ENCODE measurements at regions not wholly inside any gene's neighbourhood (a gene's known extent, or its start where the extent isn't known, plus 50 kb on each side); places are given as distances from the start of the nearest gene placed in this dataset.
A peak's percentile ranks its signal among the peaks of the same experiment; 100 is the strongest.

DNA sequence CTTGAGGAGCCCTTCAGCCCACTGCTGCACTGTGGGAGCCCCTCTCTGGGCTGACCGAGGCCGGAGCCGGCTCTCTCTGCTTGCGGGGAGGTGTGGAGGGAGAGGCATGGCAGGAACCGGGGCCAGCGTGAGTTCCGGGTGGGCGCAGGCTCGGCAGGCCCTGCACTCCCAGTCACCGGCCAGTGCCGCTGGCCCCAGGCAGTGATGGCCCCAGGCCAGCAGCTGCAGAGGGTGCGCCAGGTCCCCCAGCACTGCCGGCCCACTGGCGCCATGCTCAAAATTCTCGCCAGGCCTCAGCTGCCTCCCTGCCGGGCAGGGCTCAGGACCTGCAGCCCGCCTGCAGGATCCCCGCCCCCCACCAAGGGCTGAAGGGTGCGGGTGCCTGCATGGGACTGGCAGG, 128.4 kb upstream of the STARD3NL start:
- H2BK120ac ChIP-seq (ENCODE audit: low read depth, low read length), result no peak overlapping the region
- H3K4ac ChIP-seq (ENCODE audit: low read length), result no peak overlapping the region
- H3K4me3 ChIP-seq (ENCODE audit: low read length in 2 of 2), result no peak overlapping the region
- H3K4me1 ChIP-seq (ENCODE audit: control insufficient read depth in 2 of 2, insufficient read depth in 1 of 2, low read depth in 1 of 2, low read length in 2 of 2), result peaks cover 0 to 6% of the 10 kb centered on the region in 2 donors
- no peak overlapping the region for H2BK15ac ChIP-seq (ENCODE audit: low read length)
- peaks cover 0 to 2% of the 10 kb centered on the region in 2 donors for H3K9me3 ChIP-seq (replicated peaks in 1 of 2; ENCODE audit: control insufficient read depth in 2 of 2, insufficient read depth in 1 of 2, low read depth in 1 of 2, low read length in 2 of 2)
- WGBS, 2 donors (ENCODE audit: extremely low coverage in 2 of 2, insufficient read length in 2 of 2, insufficient replicate concordance in 1 of 2), result no CpG with 5 or more reads among the region's 19 CpGs
- H3K27me3 ChIP-seq (ENCODE audit: control insufficient read depth in 3 of 3, insufficient read depth in 3 of 3, low read depth in 1 of 3, low read length in 3 of 3), result no peaks in the 10 kb centered on the region
- H3K18ac ChIP-seq (ENCODE audit: low read length), result no peak overlapping the region
- no peaks in the 10 kb centered on the region for H3K36me3 ChIP-seq (replicated peaks in 1 of 2; ENCODE audit: control insufficient read depth in 2 of 2, insufficient read depth in 2 of 2, low read length in 2 of 2)
- H2AFZ ChIP-seq (ENCODE audit: low read length), result no peak overlapping the region
- no peak overlapping the region for H2BK12ac ChIP-seq (ENCODE audit: low read length)
- H3K9ac ChIP-seq (ENCODE audit: low read depth, low read length, poor library complexity), result no peak overlapping the region
- H4K91ac ChIP-seq (ENCODE audit: low read depth, low read length, poor library complexity), result no peak overlapping the region
- no peak overlapping the region for H3K27ac ChIP-seq (replicated peaks; ENCODE audit: low read length)
- H3K23ac ChIP-seq (ENCODE audit: low read depth, low read length, poor library complexity), result no peak overlapping the region
- H3K4me2 ChIP-seq (ENCODE audit: insufficient read depth, low read length, poor library complexity, severe bottlenecking), result no peak overlapping the region
- peaks cover 3% of the 10 kb centered on the region for H3K79me1 ChIP-seq (ENCODE audit: low read depth, low read length)
- H2AK5ac ChIP-seq (ENCODE audit: low read depth, low read length), result no peak overlapping the region
- H3K14ac ChIP-seq (ENCODE audit: low read length), result no peak overlapping the region
- no peak overlapping the region for H2BK5ac ChIP-seq (ENCODE audit: low read length)
- no peak overlapping the region for H4K8ac ChIP-seq (ENCODE audit: low read depth, low read length)
- DNase-seq (ENCODE audit: low spot score), result no peak

DNA sequence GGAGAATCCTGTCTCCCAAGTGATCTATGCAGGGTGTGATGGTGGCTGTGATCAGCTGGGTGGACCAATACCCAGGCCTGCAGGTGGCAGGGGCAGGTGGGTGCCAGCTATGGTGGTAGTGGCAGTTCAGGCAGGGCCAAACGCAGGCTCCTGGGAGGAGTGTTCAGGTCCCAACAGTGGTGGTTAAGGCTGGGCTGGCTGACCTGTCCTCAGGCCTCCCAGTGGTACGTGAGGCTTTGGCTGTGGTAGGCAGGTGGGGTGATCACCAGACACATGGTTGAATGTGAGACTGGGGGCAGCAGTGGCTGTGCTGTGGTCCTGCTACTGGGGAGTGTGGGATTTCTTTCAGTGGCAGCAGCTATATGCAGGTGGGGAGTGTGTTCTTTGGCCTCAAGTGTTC, 126.7 kb upstream of the STARD3NL start:
- no peak overlapping the region for H3K14ac ChIP-seq (ENCODE audit: low read length)
- no peak overlapping the region for H2BK12ac ChIP-seq (ENCODE audit: low read length)
- no peak overlapping the region for H3K23ac ChIP-seq (ENCODE audit: low read depth, low read length, poor library complexity)
- H3K18ac ChIP-seq (ENCODE audit: low read length), result peak overlapping the region; percentile 80
- H2BK120ac ChIP-seq (ENCODE audit: low read depth, low read length), result no peak overlapping the region
- no peak overlapping the region for H3K4ac ChIP-seq (ENCODE audit: low read length)
- no peak overlapping the region for H2BK5ac ChIP-seq (ENCODE audit: low read length)
- H3K4me2 ChIP-seq (ENCODE audit: insufficient read depth, low read length, poor library complexity, severe bottlenecking), result no peak overlapping the region
- H3K9me3 ChIP-seq (replicated peaks in 1 of 2; ENCODE audit: control insufficient read depth in 2 of 2, insufficient read depth in 1 of 2, low read depth in 1 of 2, low read length in 2 of 2), result peaks cover 0 to 2% of the 10 kb centered on the region in 2 donors
- H4K91ac ChIP-seq (ENCODE audit: low read depth, low read length, poor library complexity), result no peak overlapping the region
- peak overlapping the region in 1 of 2 donors; percentile 59 for H3K4me3 ChIP-seq (ENCODE audit: low read length in 2 of 2)
- peaks cover 0 to 6% of the 10 kb centered on the region in 2 donors for H3K4me1 ChIP-seq (ENCODE audit: control insufficient read depth in 2 of 2, insufficient read depth in 1 of 2, low read depth in 1 of 2, low read length in 2 of 2)
- H2BK15ac ChIP-seq (ENCODE audit: low read length), result no peak overlapping the region
- no peaks in the 10 kb centered on the region for H3K27me3 ChIP-seq (ENCODE audit: control insufficient read depth in 3 of 3, insufficient read depth in 3 of 3, low read depth in 1 of 3, low read length in 3 of 3)
- H4K8ac ChIP-seq (ENCODE audit: low read depth, low read length), result peak overlapping the region; percentile 20
- peak overlapping the region; percentile 50 for H2AK5ac ChIP-seq (ENCODE audit: low read depth, low read length)
- H3K9ac ChIP-seq (ENCODE audit: low read depth, low read length, poor library complexity), result peak overlapping the region; percentile 63
- WGBS, 2 donors (ENCODE audit: extremely low coverage in 2 of 2, insufficient read length in 2 of 2, insufficient replicate concordance in 1 of 2), result no CpG with 5 or more reads among the region's 2 CpGs
- H3K79me1 ChIP-seq (ENCODE audit: low read depth, low read length), result peaks cover 3% of the 10 kb centered on the region
- H2AFZ ChIP-seq (ENCODE audit: low read length), result no peak overlapping the region
- no peaks in the 10 kb centered on the region for H3K36me3 ChIP-seq (replicated peaks in 1 of 2; ENCODE audit: control insufficient read depth in 2 of 2, insufficient read depth in 2 of 2, low read length in 2 of 2)
- DNase-seq (ENCODE audit: low spot score), result no peak
- no peak overlapping the region for H3K27ac ChIP-seq (replicated peaks; ENCODE audit: low read length)

DNA sequence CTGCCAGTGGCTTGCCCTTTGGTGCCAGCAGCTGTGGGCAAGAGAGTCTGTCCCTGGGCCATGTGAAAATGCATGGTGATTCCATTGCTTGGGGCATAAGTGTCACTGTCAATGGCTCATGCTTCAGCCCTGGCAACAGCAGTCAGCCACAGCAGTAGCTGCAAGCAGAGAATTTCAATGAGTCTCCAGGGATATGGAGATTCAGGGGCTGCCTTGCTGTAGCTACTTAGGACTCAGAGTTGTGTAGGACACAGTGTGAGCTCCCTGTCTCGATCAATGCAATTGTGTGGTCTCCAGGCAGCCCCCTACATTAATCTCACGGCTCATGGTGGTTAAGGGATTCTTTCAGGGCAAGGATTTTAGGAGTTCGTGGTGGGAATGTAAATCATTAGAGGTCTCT, 126.3 kb upstream of the STARD3NL start:
- Histone ChIP-seq H3K79me1 (ENCODE audit: low read depth, low read length) (peaks cover 3% of the 10 kb centered on the region), H3K4ac (ENCODE audit: low read length) (no peak overlapping the region), H3K23ac (ENCODE audit: low read depth, low read length, poor library complexity) (no peak overlapping the region), H2BK5ac (ENCODE audit: low read length) (no peak overlapping the region), H3K27ac (replicated peaks; ENCODE audit: low read length) (no peak overlapping the region), H2BK120ac (ENCODE audit: low read depth, low read length) (no peak overlapping the region), H3K4me3 (ENCODE audit: low read length in 2 of 2) (no peak overlapping the region), H4K91ac (ENCODE audit: low read depth, low read length, poor library complexity) (no peak overlapping the region), H3K9me3 (replicated peaks in 1 of 2; ENCODE audit: control insufficient read depth in 2 of 2, insufficient read depth in 1 of 2, low read depth in 1 of 2, low read length in 2 of 2) (peaks cover 0 to 2% of the 10 kb centered on the region in 2 donors), H3K36me3 (replicated peaks in 1 of 2; ENCODE audit: control insufficient read depth in 2 of 2, insufficient read depth in 2 of 2, low read length in 2 of 2) (no peaks in the 10 kb centered on the region), H3K14ac (ENCODE audit: low read length) (no peak overlapping the region), H3K9ac (ENCODE audit: low read depth, low read length, poor library complexity) (peak overlapping the region; percentile 63), H2AK5ac (ENCODE audit: low read depth, low read length) (peak overlapping the region; percentile 50), H2AFZ (ENCODE audit: low read length) (peak overlapping the region; percentile 56), H3K27me3 (ENCODE audit: control insufficient read depth in 3 of 3, insufficient read depth in 3 of 3, low read depth in 1 of 3, low read length in 3 of 3) (no peaks in the 10 kb centered on the region), H3K4me1 (ENCODE audit: control insufficient read depth in 2 of 2, insufficient read depth in 1 of 2, low read depth in 1 of 2, low read length in 2 of 2) (peaks cover 0 to 6% of the 10 kb centered on the region in 2 donors), H2BK12ac (ENCODE audit: low read length) (no peak overlapping the region), H4K8ac (ENCODE audit: low read depth, low read length) (peak overlapping the region; percentile 17), H2BK15ac (ENCODE audit: low read length) (no peak overlapping the region), H3K4me2 (ENCODE audit: insufficient read depth, low read length, poor library complexity, severe bottlenecking) (no peak overlapping the region), H3K18ac (ENCODE audit: low read length) (peak overlapping the region; percentile 80)
- no CpG with 5 or more reads among the region's 3 CpGs for WGBS, 2 donors (ENCODE audit: extremely low coverage in 2 of 2, insufficient read length in 2 of 2, insufficient replicate concordance in 1 of 2)
- DNase-seq (ENCODE audit: low spot score), result no peak

DNA sequence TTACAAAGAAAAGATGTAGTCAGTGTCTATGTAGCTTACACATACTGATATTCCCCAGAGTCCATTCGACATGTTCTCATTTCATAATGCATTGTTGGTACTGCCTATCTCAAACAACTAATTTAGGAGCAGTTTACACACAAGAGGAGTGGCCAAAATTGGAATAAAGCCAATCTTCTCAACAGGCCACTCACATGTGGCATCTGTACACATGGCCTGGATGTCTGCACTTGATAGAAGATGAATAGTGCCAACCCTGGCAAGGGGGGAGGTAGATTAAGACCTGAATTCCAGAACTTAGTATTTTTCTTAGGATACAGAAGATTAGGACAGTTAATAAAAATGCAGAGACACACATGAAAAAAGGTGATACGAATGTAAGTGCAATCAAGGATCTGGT, 125.3 kb upstream of the STARD3NL start:
- H3K4ac ChIP-seq (ENCODE audit: low read length), result no peak overlapping the region
- H3K4me1 ChIP-seq (ENCODE audit: control insufficient read depth in 2 of 2, insufficient read depth in 1 of 2, low read depth in 1 of 2, low read length in 2 of 2), result peaks cover 0 to 6% of the 10 kb centered on the region in 2 donors
- no peak overlapping the region for H3K18ac ChIP-seq (ENCODE audit: low read length)
- H3K79me1 ChIP-seq (ENCODE audit: low read depth, low read length), result peaks cover 3% of the 10 kb centered on the region
- peaks cover 0 to 2% of the 10 kb centered on the region in 2 donors for H3K9me3 ChIP-seq (replicated peaks in 1 of 2; ENCODE audit: control insufficient read depth in 2 of 2, insufficient read depth in 1 of 2, low read depth in 1 of 2, low read length in 2 of 2)
- no peak overlapping the region for H3K14ac ChIP-seq (ENCODE audit: low read length)
- no peak overlapping the region for H4K8ac ChIP-seq (ENCODE audit: low read depth, low read length)
- H2AFZ ChIP-seq (ENCODE audit: low read length), result no peak overlapping the region
- H3K36me3 ChIP-seq (replicated peaks in 1 of 2; ENCODE audit: control insufficient read depth in 2 of 2, insufficient read depth in 2 of 2, low read length in 2 of 2), result no peaks in the 10 kb centered on the region
- WGBS, 2 donors (ENCODE audit: extremely low coverage in 2 of 2, insufficient read length in 2 of 2, insufficient replicate concordance in 1 of 2), result no CpG with 5 or more reads among the region's 2 CpGs
- no peak overlapping the region for H2AK5ac ChIP-seq (ENCODE audit: low read depth, low read length)
- H3K27me3 ChIP-seq (ENCODE audit: control insufficient read depth in 3 of 3, insufficient read depth in 3 of 3, low read depth in 1 of 3, low read length in 3 of 3), result no peaks in the 10 kb centered on the region
- H2BK12ac ChIP-seq (ENCODE audit: low read length), result no peak overlapping the region
- no peak overlapping the region for H2BK120ac ChIP-seq (ENCODE audit: low read depth, low read length)
- no peak for DNase-seq (ENCODE audit: low spot score)
- H3K9ac ChIP-seq (ENCODE audit: low read depth, low read length, poor library complexity), result no peak overlapping the region
- H3K4me2 ChIP-seq (ENCODE audit: insufficient read depth, low read length, poor library complexity, severe bottlenecking), result no peak overlapping the region
- no peak overlapping the region for H3K4me3 ChIP-seq (ENCODE audit: low read length in 2 of 2)
- no peak overlapping the region for H3K23ac ChIP-seq (ENCODE audit: low read depth, low read length, poor library complexity)
- H4K91ac ChIP-seq (ENCODE audit: low read depth, low read length, poor library complexity), result no peak overlapping the region
- no peak overlapping the region for H2BK15ac ChIP-seq (ENCODE audit: low read length)
- no peak overlapping the region for H2BK5ac ChIP-seq (ENCODE audit: low read length)
- no peak overlapping the region for H3K27ac ChIP-seq (replicated peaks; ENCODE audit: low read length)

Data from neuronal stem cell (in vitro differentiated cells).